ENCODE measurements at regions not wholly inside any gene's neighbourhood (a gene's known extent, or its start where the extent isn't known, plus 50 kb on each side); places are given as distances from the start of the nearest gene placed in this dataset.

- DNase-seq (ENCODE audit: low read depth) = no peak
- H3K4me3 ChIP-seq (ENCODE audit: low read depth, low read length) = no peak overlapping the region
- H3K36me3 ChIP-seq (ENCODE audit: control insufficient read depth, insufficient read depth, low read length) = no peaks in the 10 kb centered on the region
- no peaks in the 10 kb centered on the region for H3K27me3 ChIP-seq (ENCODE audit: control insufficient read depth, insufficient read depth, low read length)
- FAIRE-seq = no peak
- TF ChIP-seq CTCF (IDR thresholded peaks at IDR 0.05; ENCODE audit: insufficient read depth, low read length, severe bottlenecking) = no peak
These were observed 985.7 kb downstream of the CDH8 start for GRCh38 chr16:61050547-61050946.

GRCh38 chr16:61045931-61046330 is 990.3 kb downstream of the CDH8 start:
- no peak for FAIRE-seq
- H3K36me3 ChIP-seq (ENCODE audit: control insufficient read depth, insufficient read depth, low read length) = no peaks in the 10 kb centered on the region
- no peak for DNase-seq (ENCODE audit: low read depth)

GRCh38 chr16:61042737-61043136 is 993.5 kb downstream of the CDH8 start:
- DNase-seq (ENCODE audit: low read depth) (no peak), FAIRE-seq (no peak)
- TF ChIP-seq CTCF (IDR thresholded peaks at IDR 0.05; ENCODE audit: insufficient read depth, low read length, severe bottlenecking) = no peak
- H3K4me3 ChIP-seq (ENCODE audit: low read depth, low read length) = no peak overlapping the region
- no peaks in the 10 kb centered on the region for H3K36me3 ChIP-seq (ENCODE audit: control insufficient read depth, insufficient read depth, low read length)
- H3K27me3 ChIP-seq (ENCODE audit: control insufficient read depth, insufficient read depth, low read length) = no peaks in the 10 kb centered on the region

More at GRCh38 chr16:61045931-61046330, 990.3 kb downstream of the CDH8 start:
- no peak for TF ChIP-seq CTCF (IDR thresholded peaks at IDR 0.05; ENCODE audit: insufficient read depth, low read length, severe bottlenecking)
- no peaks in the 10 kb centered on the region for H3K27me3 ChIP-seq (ENCODE audit: control insufficient read depth, insufficient read depth, low read length)
- H3K4me3 ChIP-seq (ENCODE audit: low read depth, low read length) = no peak overlapping the region

GRCh38 chr16:61030616-61031015 is 1005.6 kb downstream of the CDH8 start:
- H3K27me3 ChIP-seq (ENCODE audit: control insufficient read depth, insufficient read depth, low read length) = no peaks in the 10 kb centered on the region
- DNase-seq (ENCODE audit: low read depth) = no peak
- TF ChIP-seq CTCF (IDR thresholded peaks at IDR 0.05; ENCODE audit: insufficient read depth, low read length, severe bottlenecking) = no peak
- H3K36me3 ChIP-seq (ENCODE audit: control insufficient read depth, insufficient read depth, low read length) = no peaks in the 10 kb centered on the region
- FAIRE-seq = no peak
- H3K4me3 ChIP-seq (ENCODE audit: low read depth, low read length) = no peak overlapping the region

GRCh38 chr16:61024180-61024900 is 1011.9 kb downstream of the CDH8 start:
- Histone ChIP-seq H3K36me3 (ENCODE audit: control insufficient read depth, insufficient read depth, low read length) (no peaks in the 10 kb centered on the region), H3K4me3 (ENCODE audit: low read depth, low read length) (no peak overlapping the region), H3K27me3 (ENCODE audit: control insufficient read depth, insufficient read depth, low read length) (no peaks in the 10 kb centered on the region)
- FAIRE-seq = no peak
- TF ChIP-seq CTCF (IDR thresholded peaks at IDR 0.05; ENCODE audit: insufficient read depth, low read length, severe bottlenecking) = no peak
- no peak for DNase-seq (ENCODE audit: low read depth)

- no peak for DNase-seq (ENCODE audit: low read depth)
- FAIRE-seq = no peak
- no peak for TF ChIP-seq CTCF (IDR thresholded peaks at IDR 0.05; ENCODE audit: insufficient read depth, low read length, severe bottlenecking)
- no peaks in the 10 kb centered on the region for H3K27me3 ChIP-seq (ENCODE audit: control insufficient read depth, insufficient read depth, low read length)
- no peak overlapping the region for H3K4me3 ChIP-seq (ENCODE audit: low read depth, low read length)
- H3K36me3 ChIP-seq (ENCODE audit: control insufficient read depth, insufficient read depth, low read length) = no peaks in the 10 kb centered on the region
These were observed 1021.4 kb downstream of the CDH8 start for GRCh38 chr16:61014869-61015268.

Data from bronchial epithelial cell (primary cell).